Skeletal muscle cell (primary cell): ENCODE measurements at regions not wholly inside any gene's neighbourhood (a gene's known extent, or its start where the extent isn't known, plus 50 kb on each side); places are given as distances from the start of the nearest gene placed in this dataset.
A peak's percentile ranks its signal among the peaks of the same experiment; 100 is the strongest.
"Not testable (repeated sequence)": the region's sequence is repeated elsewhere in the genome, so short reads cannot be mapped to it uniquely, and the experiment has no call there.

ENCODE experiments used
- DNase-seq: peaks from one replicate; pipeline ENCODE4 v3.0.0-alpha.2; 2010; ENCODE audit warnings: low read depth
- H3K4me3 ChIP-seq: 2 replicates; pipeline ENCODE4 v1.5.1; 2011; ENCODE audit warnings: low read depth, mild to moderate bottlenecking, control low read depth, low read length, moderate library complexity

DNA sequence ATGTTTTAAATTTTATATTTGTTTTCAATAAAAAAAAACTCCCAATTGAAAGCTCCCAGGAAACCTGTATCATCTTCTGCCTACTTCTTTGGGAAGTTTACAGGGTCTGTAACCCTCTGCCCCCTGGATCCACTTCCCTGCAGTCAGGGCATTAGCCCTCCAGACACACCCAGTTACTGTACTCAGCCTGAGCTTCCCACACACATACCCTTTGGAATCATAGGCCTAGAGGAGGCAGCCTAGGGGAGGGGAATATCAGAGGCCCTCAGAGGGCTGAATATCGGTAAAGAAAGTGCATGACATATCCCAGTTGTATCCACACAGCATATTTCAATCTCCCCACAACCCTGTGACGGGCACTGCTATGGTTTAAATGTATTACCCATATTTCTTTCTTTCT lies 56.2 kb upstream of the TFPI start:
- not testable (repeated sequence) for DNase-seq, H3K4me3 ChIP-seq

DNA sequence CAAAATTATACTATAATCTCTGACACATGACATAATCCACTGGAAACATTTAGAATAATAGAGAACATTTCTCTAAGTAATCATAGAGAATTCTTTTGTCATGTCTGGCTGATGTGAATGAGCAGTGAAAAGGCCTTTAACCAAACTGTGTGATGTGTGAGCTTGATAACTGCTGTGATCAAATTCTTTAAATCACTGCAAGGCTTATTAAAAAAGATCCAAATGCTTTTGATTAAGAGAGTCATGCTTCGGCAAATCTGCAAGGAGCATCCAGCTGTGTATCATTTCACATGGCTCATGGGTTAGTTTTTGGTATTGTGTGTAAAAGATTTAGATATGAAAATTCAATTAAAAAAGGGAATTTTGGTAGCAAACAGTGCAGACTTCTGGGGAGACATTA lies 58.6 kb upstream of the TFPI start:
- H3K4me3 ChIP-seq, result no peak overlapping the region
- no peak for DNase-seq

GRCh38 chr2:187614756-187615155 lies 60.5 kb upstream of the TFPI start:
- H3K4me3 ChIP-seq, result no peak overlapping the region
- DNase-seq, result no peak

DNA sequence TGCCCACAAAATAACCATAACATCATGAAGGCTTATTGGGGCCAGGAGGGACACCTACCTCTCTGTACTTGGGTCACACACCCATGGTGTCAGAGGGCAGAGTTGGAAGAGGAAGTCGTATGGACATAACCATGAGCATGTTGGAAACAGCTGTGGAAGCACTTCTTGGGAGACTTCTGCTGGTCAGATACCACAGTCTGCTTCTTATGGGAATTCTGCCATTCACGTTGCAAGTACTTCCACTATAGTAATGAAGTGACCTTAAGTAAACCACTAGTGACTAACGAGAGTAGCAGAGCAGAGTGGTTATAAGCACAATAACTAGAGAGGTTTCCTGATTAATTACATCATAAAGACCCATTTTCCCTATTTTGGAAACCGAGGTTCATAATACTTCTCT lies 61.1 kb upstream of the TFPI start:
- DNase-seq, result no peak
- no peak overlapping the region for H3K4me3 ChIP-seq

- H3K4me3 ChIP-seq, result no peak overlapping the region
- no peak for DNase-seq
Observed at GRCh38 chr2:187615902-187616301, 61.7 kb upstream of the TFPI start.

DNA sequence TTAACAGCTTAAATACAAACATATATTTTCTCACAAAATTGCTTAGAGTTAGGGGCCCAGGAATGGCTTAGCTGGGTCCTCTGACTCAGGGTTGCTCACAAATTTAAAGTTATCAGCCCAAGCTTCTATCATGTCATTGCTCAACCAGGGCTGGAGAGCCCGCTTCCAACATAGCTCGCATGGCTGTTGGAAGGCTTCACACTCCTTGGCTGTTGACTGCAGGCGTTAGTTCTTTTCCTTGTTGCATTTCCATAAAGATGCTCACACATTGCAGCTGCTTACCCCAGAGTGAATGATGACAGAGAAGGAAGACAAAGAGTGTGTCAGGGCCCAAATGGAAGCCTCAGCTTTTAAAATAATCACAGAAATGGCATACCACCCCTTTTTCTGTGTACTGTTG lies 62.9 kb upstream of the TFPI start:
- H3K4me3 ChIP-seq, result no peak overlapping the region
- no peak for DNase-seq

GRCh38 chr2:187617905-187618304 lies 63.7 kb upstream of the TFPI start:
- H3K4me3 ChIP-seq, result no peak overlapping the region
- no peak for DNase-seq

DNA sequence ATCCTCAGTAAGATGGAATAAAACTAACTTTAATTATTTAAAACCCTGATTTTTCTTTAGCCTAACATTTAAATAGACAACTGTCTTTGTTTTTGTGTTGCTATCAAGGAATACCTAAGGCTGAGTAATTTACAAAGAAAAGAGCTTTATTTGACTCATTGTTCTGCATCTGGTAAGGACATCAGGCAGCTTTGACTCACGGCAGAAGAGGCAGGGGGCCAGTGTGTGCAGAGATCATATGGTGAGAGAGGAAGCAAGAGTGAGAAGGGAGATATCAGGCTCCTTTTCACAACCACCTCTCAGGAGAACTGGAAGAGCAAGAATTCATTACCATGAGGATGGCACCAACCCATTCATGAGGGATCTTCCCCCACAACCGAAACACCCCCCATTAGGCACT lies 64.6 kb upstream of the TFPI start:
- DNase-seq, result peak; percentile 39
- no peak overlapping the region for H3K4me3 ChIP-seq

GRCh38 chr2:187627153-187627552 lies 72.9 kb upstream of the TFPI start:
- no peak for DNase-seq
- no peak overlapping the region for H3K4me3 ChIP-seq

DNA sequence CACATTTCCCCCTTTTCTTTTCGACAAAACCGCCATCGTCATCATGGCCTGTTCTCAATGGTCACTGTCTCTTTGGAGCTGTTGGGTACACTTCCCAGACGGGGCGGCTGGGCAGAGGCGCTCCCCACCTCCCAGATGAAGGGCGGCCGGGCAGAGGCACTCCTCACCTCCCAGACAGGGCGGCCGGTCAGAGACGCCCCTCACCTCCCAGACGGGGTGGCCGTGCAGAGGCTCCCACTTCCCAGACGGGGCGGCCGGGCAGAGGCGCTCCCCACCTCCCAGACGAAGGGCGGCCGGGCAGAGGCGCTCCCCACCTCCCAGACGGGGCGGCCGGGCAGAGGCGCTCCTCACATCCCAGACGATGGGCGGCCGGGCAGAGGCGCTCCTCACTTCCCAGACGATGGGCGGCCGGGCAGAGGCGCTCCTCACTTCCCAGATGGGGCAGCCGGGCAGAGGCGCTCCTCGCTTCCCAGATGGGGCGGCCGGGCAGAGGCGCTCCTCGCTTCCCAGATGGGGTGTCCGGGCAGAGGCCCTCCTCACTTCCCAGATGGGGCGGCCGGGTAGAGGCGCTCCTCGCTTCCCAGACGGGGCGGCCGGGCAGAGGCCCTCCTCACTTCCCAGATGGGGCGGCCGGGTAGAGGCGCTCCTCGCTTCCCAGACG lies 82.6 kb upstream of the TFPI start:
- DNase-seq, H3K4me3 ChIP-seq: not testable (repeated sequence)

DNA sequence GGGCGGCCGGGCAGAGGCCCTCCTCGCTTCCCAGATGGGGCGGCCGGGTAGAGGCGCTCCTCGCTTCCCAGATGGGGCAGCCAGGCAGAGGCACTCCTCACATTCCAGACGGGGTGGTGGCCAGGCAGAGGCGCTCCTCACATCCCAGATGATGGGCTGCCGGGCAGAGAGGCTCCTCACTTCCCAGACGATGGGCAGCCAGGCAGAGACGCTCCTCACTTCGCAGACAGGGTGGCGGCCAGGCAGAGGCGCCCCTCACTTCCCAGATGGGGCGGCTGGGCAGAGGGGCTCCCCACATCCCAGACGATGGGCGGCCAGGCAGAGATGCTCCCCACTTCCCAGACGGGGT lies 83.1 kb upstream of the TFPI start:
- not testable (repeated sequence) for H3K4me3 ChIP-seq, DNase-seq

GRCh38 chr2:187637771-187638170 lies 83.5 kb upstream of the TFPI start:
- not testable (repeated sequence) for DNase-seq, H3K4me3 ChIP-seq

GRCh38 chr2:187638840-187639239 lies 84.6 kb upstream of the TFPI start:
- DNase-seq, result no peak
- no peak overlapping the region for H3K4me3 ChIP-seq

DNA sequence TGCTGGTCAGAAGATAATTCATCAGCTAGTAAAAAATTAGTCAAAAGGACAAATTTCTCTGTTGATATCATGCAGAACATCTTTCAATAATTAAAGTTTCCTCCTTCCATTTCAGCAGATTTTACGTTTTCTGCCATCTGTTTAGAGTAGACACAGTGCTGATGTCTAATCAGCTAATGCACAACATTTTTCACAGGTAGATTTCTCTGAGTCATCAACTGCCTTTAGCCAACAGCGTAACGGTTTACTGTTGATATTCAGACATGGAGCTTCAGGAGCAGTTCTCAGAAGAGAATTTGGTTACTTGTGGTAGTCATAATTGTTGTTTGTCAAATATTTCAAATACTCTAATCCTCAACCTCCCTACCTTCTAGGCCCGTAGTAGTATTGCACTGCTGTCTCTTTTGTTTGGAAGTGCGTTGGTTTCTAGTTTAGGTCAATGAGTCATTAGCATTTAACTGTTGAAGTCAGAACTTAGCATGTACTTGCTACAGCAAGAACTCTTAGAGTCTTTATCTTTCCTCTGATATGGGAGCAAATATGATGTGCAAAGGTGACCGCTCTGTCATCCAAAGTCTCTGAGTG lies 86.8 kb upstream of the TFPI start:
- no peak for DNase-seq
- no peak overlapping the region for H3K4me3 ChIP-seq

DNA sequence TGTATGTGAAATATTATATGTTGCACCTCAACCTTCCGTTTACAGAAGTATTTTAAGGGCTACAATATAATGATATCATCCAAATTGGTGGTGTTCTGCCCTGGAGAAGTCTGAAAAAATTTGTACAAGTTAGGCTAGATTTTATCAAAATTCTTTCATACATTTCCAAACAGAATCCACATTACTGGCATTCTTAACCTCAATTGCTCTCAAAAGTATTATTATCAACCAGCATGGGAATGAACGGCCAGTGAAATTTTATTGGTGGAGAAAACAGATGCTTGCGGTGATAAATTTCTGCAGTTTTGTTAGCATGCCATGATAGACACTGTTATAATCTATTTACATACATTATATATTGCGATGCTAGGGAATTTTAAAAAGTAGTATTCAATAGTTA lies 88.3 kb upstream of the TFPI start:
- no peak overlapping the region for H3K4me3 ChIP-seq
- DNase-seq, result no peak

GRCh38 chr2:187644486-187644885 lies 90.3 kb upstream of the TFPI start:
- DNase-seq, result no peak

DNA sequence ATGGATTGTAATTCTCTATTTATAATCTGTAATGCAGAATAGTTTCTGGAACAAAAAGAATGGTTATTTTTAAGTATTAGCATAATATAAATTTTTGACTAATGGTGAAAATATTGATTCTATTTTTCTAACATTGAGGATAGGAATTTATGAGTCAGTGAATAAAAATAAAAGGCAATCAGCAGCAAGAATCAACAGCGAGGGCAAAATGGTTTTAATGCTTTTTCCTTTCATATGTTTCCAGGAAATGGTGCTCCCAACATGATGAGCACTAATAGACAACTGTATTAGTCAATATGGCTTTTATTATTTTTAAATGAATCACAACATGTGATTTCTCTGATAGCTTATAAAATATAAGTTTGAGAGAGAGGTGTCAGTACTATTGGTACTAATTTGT lies 90.7 kb upstream of the TFPI start:
- no peak for DNase-seq
- H3K4me3 ChIP-seq, result no peak overlapping the region

More at GRCh38 chr2:187644486-187644885, 90.3 kb upstream of the TFPI start:
- H3K4me3 ChIP-seq, result no peak overlapping the region

DNA sequence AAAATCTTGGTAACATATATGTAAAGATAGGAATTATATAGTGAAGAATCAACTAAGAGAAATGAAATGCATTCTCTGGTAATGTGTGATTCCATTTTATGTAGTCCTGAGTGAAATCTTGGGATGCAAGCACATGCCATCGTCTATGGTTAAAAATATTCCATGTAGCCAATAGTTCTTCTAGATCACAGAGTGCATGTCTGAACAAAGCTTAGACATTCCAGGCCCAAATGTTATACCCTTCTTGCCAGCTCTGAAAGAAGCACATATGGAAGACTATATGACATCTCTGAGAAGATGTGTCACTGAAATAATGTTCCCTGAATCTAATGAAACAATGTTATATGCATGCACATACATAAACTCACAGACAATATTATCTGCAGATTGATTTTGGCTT lies 92.3 kb upstream of the TFPI start:
- no peak overlapping the region for H3K4me3 ChIP-seq
- DNase-seq, result no peak

DNA sequence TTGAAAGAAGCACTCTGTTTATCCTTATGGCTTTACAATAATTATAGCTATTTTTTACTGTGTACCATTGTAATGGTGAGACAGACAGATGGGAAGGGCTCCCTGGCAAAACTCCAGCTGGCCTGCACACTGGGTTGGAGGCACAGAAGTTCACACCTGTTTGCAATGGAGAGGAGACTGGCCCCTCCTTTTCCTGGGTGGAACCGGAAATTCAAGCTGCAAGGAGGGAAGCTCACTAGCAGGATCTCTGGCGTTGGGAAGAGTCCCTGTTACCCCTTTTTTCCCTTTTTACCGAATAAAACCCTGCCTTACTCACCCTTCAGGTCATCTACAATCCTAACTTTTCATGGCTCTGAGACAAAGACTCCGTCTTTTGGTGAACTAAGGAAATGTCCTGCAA lies 100.3 kb upstream of the TFPI start:
- no peak overlapping the region for H3K4me3 ChIP-seq
- no peak for DNase-seq

- DNase-seq, result no peak
- H3K4me3 ChIP-seq, result no peak overlapping the region
Observed at GRCh38 chr2:187655001-187655400, 100.8 kb upstream of the TFPI start.

DNA sequence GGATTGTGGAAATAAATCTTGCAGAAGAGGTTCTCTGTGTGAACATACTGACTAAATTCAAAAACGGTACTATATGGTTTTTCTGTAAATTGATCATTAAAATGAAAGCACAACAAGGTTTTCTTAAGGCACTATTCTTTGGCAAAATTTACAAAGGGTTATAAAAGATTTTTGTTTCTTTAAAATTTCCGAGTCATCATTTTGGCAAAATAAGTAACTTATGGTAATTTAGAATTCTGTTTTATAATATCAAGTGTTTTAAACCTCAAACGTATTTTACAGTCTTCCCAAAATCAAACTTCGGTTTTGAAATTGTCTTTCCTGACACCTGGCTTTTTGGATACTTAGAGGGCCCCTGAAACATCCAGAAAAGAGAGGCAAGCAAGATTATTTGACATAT lies 101.9 kb upstream of the TFPI start:
- no peak overlapping the region for H3K4me3 ChIP-seq

More for the DNA sequence above, 101.9 kb upstream of the TFPI start:
- no peak for DNase-seq
